OCI-LY7 (cell line): ENCODE measurements at regions not wholly inside any gene's neighbourhood (a gene's known extent, or its start where the extent isn't known, plus 50 kb on each side); places are given as distances from the start of the nearest gene placed in this dataset.

Source experiments
- BruUV-seq: library from RNA; stranded (reverse); fragments of 400-500 nt; replicated peaks from 2 replicates; lab custom pipeline; 2021; lab: Mats Ljungman, UMichigan
- CTCF ChIA-PET: fragments of 300-600 bp; sonication (Branson Sonifier 250); formaldehyde crosslinking; loops from one replicate; lab custom pipeline; 2022; ENCODE audit warnings: antibody characterized with exemption; ENCODE audit not compliant: unreplicated experiment; lab: Charles Lee
- POLR2A ChIA-PET: fragments of 300-600 bp; sonication (Branson Sonifier 250); formaldehyde crosslinking; loops from one replicate; lab custom pipeline; 2022; ENCODE audit warnings: antibody characterized with exemption; lab: Charles Lee
- DNase-seq: peaks from one replicate; pipeline ENCODE4 v3.0.0-alpha.2; 2015; ENCODE audit warnings: low spot score
- H2AFZ ChIP-seq: fragments of 200-600 bp; sonication (generic), shearing (Covaris generic); 2 replicates; pipeline ENCODE4 v1.6.1; 2014; ENCODE audit warnings: mild to moderate bottlenecking, antibody characterized with exemption, low read length, moderate library complexity
- H3K27ac ChIP-seq: fragments of 200-600 bp; sonication (generic); 2 replicates; pipeline ENCODE4 v1.5.1; 2014; ENCODE audit warnings: mixed run types, low read depth, mild to moderate bottlenecking, moderate library complexity, low read length, inconsistent platforms; ENCODE audit not compliant: poor library complexity, severe bottlenecking
- H3K36me3 ChIP-seq: fragments of 200-600 bp; sonication (generic); 2 replicates; pipeline ENCODE4 v1.6.1; 2014; ENCODE audit warnings: mild to moderate bottlenecking, antibody characterized with exemption, low read length, moderate library complexity, mixed read lengths; ENCODE audit not compliant: insufficient read depth
- H3K4me1 ChIP-seq: fragments of 200-600 bp; sonication (generic); 2 replicates; pipeline ENCODE4 v1.5.1; 2014; ENCODE audit warnings: mild to moderate bottlenecking, low read length; ENCODE audit not compliant: insufficient read depth, poor library complexity, severe bottlenecking
- H3K4me2 ChIP-seq: fragments of 200-600 bp; sonication (generic); 2 replicates; pipeline ENCODE4 v1.6.1; 2014; ENCODE audit warnings: mild to moderate bottlenecking, low read length
- H3K4me3 ChIP-seq: fragments of 200-600 bp; sonication (generic); 2 replicates; pipeline ENCODE4 v1.5.1; 2014; ENCODE audit warnings: mild to moderate bottlenecking, low read depth, low read length; ENCODE audit not compliant: poor library complexity, severe bottlenecking
- H3K79me2 ChIP-seq: fragments of 200-600 bp; sonication (generic); 2 replicates; pipeline ENCODE4 v1.6.1; 2016; ENCODE audit warnings: low read depth, mild to moderate bottlenecking, low read length, moderate library complexity, mixed read lengths; ENCODE audit not compliant: insufficient read depth
- H3K9me2 ChIP-seq: fragments of 200-600 bp; sonication (generic); 2 replicates; pipeline ENCODE4 v1.6.1; 2016; ENCODE audit warnings: mild to moderate bottlenecking, low read length, mixed read lengths; ENCODE audit not compliant: insufficient read depth
- H3K9me3 ChIP-seq: fragments of 200-600 bp; sonication (generic); 2 replicates; pipeline ENCODE4 v1.6.1; 2014; ENCODE audit warnings: mild to moderate bottlenecking, mixed run types, low read length, mixed read lengths
- H4K20me1 ChIP-seq: fragments of 200-600 bp; sonication (generic); 2 replicates; pipeline ENCODE4 v1.6.1; 2014; ENCODE audit warnings: mild to moderate bottlenecking, antibody characterized with exemption, low read length, moderate library complexity, mixed read lengths; ENCODE audit not compliant: insufficient read depth
- CTCF ChIP-seq: fragments of 200-600 bp; sonication (generic); conservative IDR thresholded peaks from 2 replicates; pipeline ENCODE4 v1.5.1; 2014; ENCODE audit warnings: mild to moderate bottlenecking, antibody characterized with exemption, low read length, moderate library complexity, mixed read lengths
- EZH2phosphoT487 ChIP-seq: fragments of 200-600 bp; sonication (generic); IDR thresholded peaks from 2 replicates; pipeline ENCODE4 v1.6.1; 2018; ENCODE audit warnings: low read depth, borderline replicate concordance, mild to moderate bottlenecking, mixed run types, antibody characterized with exemption, low read length, moderate library complexity, mixed read lengths
- intact Hi-C: fragments of 100-400 bp; cut with micrococcal nuclease; formaldehyde crosslinking; loops from one replicate; pipeline ENCODE4 v1.10.0; 2022; ENCODE audit not compliant: unreplicated experiment

DNA sequence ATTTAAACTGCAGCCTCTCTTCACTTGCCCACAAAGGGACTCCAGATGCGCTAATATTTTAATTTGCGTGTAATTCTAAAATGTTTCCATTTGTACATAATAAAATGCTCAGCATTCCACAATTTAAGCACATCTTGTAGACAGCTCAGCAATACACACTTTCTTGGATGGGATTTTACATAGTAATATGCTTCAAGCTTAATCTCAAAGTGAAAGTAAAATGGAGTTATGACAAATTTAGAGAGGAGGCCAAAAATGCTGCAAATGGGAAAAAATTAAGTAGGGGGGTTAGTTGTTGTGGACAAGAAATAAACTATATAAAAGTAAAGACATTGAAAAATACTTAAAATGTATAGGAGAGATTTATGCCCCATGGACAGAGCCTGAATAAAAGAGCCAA, 149.1 kb downstream of the FBXO8 start:
- no peaks in the 10 kb centered on the region for H3K36me3 ChIP-seq
- H3K4me2 ChIP-seq: no peak overlapping the region
- TF ChIP-seq CTCF (no peak), EZH2phosphoT487 (no peak)
- ChIA-PET POLR2A (interaction anchor here (0.6 to 1.2 kb wide), 3 partner anchors 16 to 1527 kb away, joined by 3 to 5 read pairs (median 3); no protein-coding TSS in a partner anchor), CTCF (no interaction called here)
- H3K9me2 ChIP-seq: no peaks in the 10 kb centered on the region
- no peak overlapping the region for H3K27ac ChIP-seq
- intact Hi-C loops: no loop called here
- DNase-seq: no peak
- no peaks in the 10 kb centered on the region for H3K9me3 ChIP-seq
- no peaks in the 10 kb centered on the region for H4K20me1 ChIP-seq
- H3K79me2 ChIP-seq: no peaks in the 10 kb centered on the region
- no peaks in the 10 kb centered on the region for H3K4me1 ChIP-seq
- no TSS peak for BruUV-seq
- no peak overlapping the region for H3K4me3 ChIP-seq
- H2AFZ ChIP-seq: no peak overlapping the region

- BruUV-seq: no TSS peak
- POLR2A ChIA-PET: interaction anchor here (1.2 kb wide), 1 partner anchor 17 kb away, joined by 3 read pairs; no protein-coding TSS in a partner anchor
- Histone ChIP-seq H3K27ac (no peak overlapping the region), H2AFZ (no peak overlapping the region), H3K4me3 (no peak overlapping the region), H3K9me3 (no peaks in the 10 kb centered on the region), H3K9me2 (no peaks in the 10 kb centered on the region), H3K79me2 (no peaks in the 10 kb centered on the region), H4K20me1 (no peaks in the 10 kb centered on the region), H3K36me3 (no peaks in the 10 kb centered on the region), H3K4me1 (no peaks in the 10 kb centered on the region), H3K4me2 (no peak overlapping the region)
- intact Hi-C loops: no loop called here
- no peak for DNase-seq
- TF ChIP-seq CTCF: no peak
- TF ChIP-seq EZH2phosphoT487: no peak
- CTCF ChIA-PET: no interaction called here
Observed at GRCh38 chr4:174133551-174133950, 149.9 kb downstream of the FBXO8 start.

GRCh38 chr4:174131901-174132300, 151.6 kb downstream of the FBXO8 start:
- H3K79me2 ChIP-seq: no peaks in the 10 kb centered on the region
- H3K36me3 ChIP-seq: no peaks in the 10 kb centered on the region
- no peak overlapping the region for H3K4me3 ChIP-seq
- H3K4me1 ChIP-seq: no peaks in the 10 kb centered on the region
- no peaks in the 10 kb centered on the region for H3K9me2 ChIP-seq
- H3K27ac ChIP-seq: no peak overlapping the region
- BruUV-seq: no TSS peak
- no peaks in the 10 kb centered on the region for H4K20me1 ChIP-seq
- TF ChIP-seq EZH2phosphoT487 (no peak), CTCF (no peak)
- DNase-seq: no peak
- ChIA-PET CTCF (no interaction called here), POLR2A (interaction anchor here (0.7 kb wide), 1 partner anchor 593 kb away, joined by 3 read pairs; no protein-coding TSS in a partner anchor)
- H3K9me3 ChIP-seq: no peaks in the 10 kb centered on the region
- H3K4me2 ChIP-seq: no peak overlapping the region
- H2AFZ ChIP-seq: no peak overlapping the region
- intact Hi-C loops: no loop called here
